ENCODE measurements at regions not wholly inside any gene's neighbourhood (a gene's known extent, or its start where the extent isn't known, plus 50 kb on each side); places are given as distances from the start of the nearest gene placed in this dataset.

GRCh38 chr4:30950737-30951136, 230.6 kb downstream of the PCDH7 start:
- Mint-ChIP-seq H3K36me3 (ENCODE audit: insufficient read depth, unreplicated experiment) (no peaks in the 10 kb centered on the region), H3K9me3 (ENCODE audit: unreplicated experiment) (no peaks in the 10 kb centered on the region), H3K27ac (ENCODE audit: unreplicated experiment) (peak overlapping the region; percentile 33), H3K4me1 (ENCODE audit: low read depth, unreplicated experiment) (peaks cover 39% of the 10 kb centered on the region), H3K27me3 (ENCODE audit: insufficient read depth, unreplicated experiment) (no peaks in the 10 kb centered on the region), H3K4me3 (ENCODE audit: unreplicated experiment) (no peak overlapping the region)
- TF ChIP-seq CTCF (IDR thresholded peaks at IDR 0.05; ENCODE audit: insufficient read depth in 1 of 2, low read depth in 1 of 2, low read length in 1 of 2, severe bottlenecking in 1 of 2, unreplicated experiment in 1 of 2): no peak
- Histone ChIP-seq H3K4me1 (peaks cover 58% of the 10 kb centered on the region), H3K4me3 (ENCODE audit: low read depth, low read length) (no peak overlapping the region), H3K9me3 (no peaks in the 10 kb centered on the region), H3K36me3 (ENCODE audit: control insufficient read depth, insufficient read depth, low read length) (no peaks in the 10 kb centered on the region), H3K27me3 (replicated peaks; ENCODE audit: control insufficient read depth, insufficient read depth, low read length) (no peaks in the 10 kb centered on the region)
- CTCF ChIA-PET: no interaction called here
- POLR2A ChIA-PET: no interaction called here
- intact Hi-C loops (cut with micrococcal nuclease; ENCODE audit: unreplicated experiment): loop anchor here (5.0 kb wide), 1 partner anchor 113 kb away; no protein-coding TSS in a partner anchor
- DNase-seq: peak; percentile 25 to 71
- no TSS peak for BruUV-seq (replicated peaks)

GRCh38 chr4:30952526-30953219, 232.5 kb downstream of the PCDH7 start:
- intact Hi-C loops (cut with micrococcal nuclease; ENCODE audit: unreplicated experiment): loop anchor here (2.0 to 5.0 kb wide), 2 partner anchors 90 to 115 kb away; no protein-coding TSS in a partner anchor
- Mint-ChIP-seq H3K4me3 (ENCODE audit: unreplicated experiment) (peak overlapping the region; percentile 42), H3K4me1 (ENCODE audit: low read depth, unreplicated experiment) (peaks cover 19% of the 10 kb centered on the region), H3K9me3 (ENCODE audit: unreplicated experiment) (no peaks in the 10 kb centered on the region), H3K36me3 (ENCODE audit: insufficient read depth, unreplicated experiment) (no peaks in the 10 kb centered on the region), H3K27ac (ENCODE audit: unreplicated experiment) (peak overlapping the region; percentile 31), H3K27me3 (ENCODE audit: insufficient read depth, unreplicated experiment) (no peaks in the 10 kb centered on the region)
- H3K36me3 ChIP-seq (ENCODE audit: control insufficient read depth, insufficient read depth, low read length): no peaks in the 10 kb centered on the region
- no peak for DNase-seq
- ChIA-PET POLR2A (no interaction called here), CTCF (no interaction called here)
- no peak for TF ChIP-seq CTCF (IDR thresholded peaks at IDR 0.05; ENCODE audit: insufficient read depth in 1 of 2, low read depth in 1 of 2, low read length in 1 of 2, severe bottlenecking in 1 of 2, unreplicated experiment in 1 of 2)
- no peak overlapping the region for H3K4me3 ChIP-seq (ENCODE audit: low read depth, low read length)
- no peaks in the 10 kb centered on the region for H3K27me3 ChIP-seq (replicated peaks; ENCODE audit: control insufficient read depth, insufficient read depth, low read length)
- no peaks in the 10 kb centered on the region for H3K9me3 ChIP-seq
- no TSS peak for BruUV-seq (replicated peaks)
- peaks cover 49% of the 10 kb centered on the region for H3K4me1 ChIP-seq

- Mint-ChIP-seq H3K4me1 (ENCODE audit: low read depth, unreplicated experiment) (peaks cover 18% of the 10 kb centered on the region), H3K27me3 (ENCODE audit: insufficient read depth, unreplicated experiment) (no peaks in the 10 kb centered on the region), H3K9me3 (ENCODE audit: unreplicated experiment) (no peaks in the 10 kb centered on the region), H3K27ac (ENCODE audit: unreplicated experiment) (no peak overlapping the region), H3K4me3 (ENCODE audit: unreplicated experiment) (no peak overlapping the region), H3K36me3 (ENCODE audit: insufficient read depth, unreplicated experiment) (no peaks in the 10 kb centered on the region)
- Histone ChIP-seq H3K9me3 (no peaks in the 10 kb centered on the region), H3K27me3 (replicated peaks; ENCODE audit: control insufficient read depth, insufficient read depth, low read length) (no peaks in the 10 kb centered on the region), H3K4me1 (peaks cover 41% of the 10 kb centered on the region), H3K36me3 (ENCODE audit: control insufficient read depth, insufficient read depth, low read length) (no peaks in the 10 kb centered on the region), H3K4me3 (ENCODE audit: low read depth, low read length) (no peak overlapping the region)
- CTCF ChIA-PET: no interaction called here
- POLR2A ChIA-PET: no interaction called here
- intact Hi-C loops (cut with micrococcal nuclease; ENCODE audit: unreplicated experiment): loop anchor here (2.0 to 5.0 kb wide), 3 partner anchors 89 to 237 kb away; no protein-coding TSS in a partner anchor
- DNase-seq: no peak
- BruUV-seq (replicated peaks): no TSS peak
- no peak for TF ChIP-seq CTCF (IDR thresholded peaks at IDR 0.05; ENCODE audit: insufficient read depth in 1 of 2, low read depth in 1 of 2, low read length in 1 of 2, severe bottlenecking in 1 of 2, unreplicated experiment in 1 of 2)
These were observed 233.6 kb downstream of the PCDH7 start for GRCh38 chr4:30953799-30954198.

Measured in Caco-2 (cell line).